ENCODE measurements at regions not wholly inside any gene's neighbourhood (a gene's known extent, or its start where the extent isn't known, plus 50 kb on each side); places are given as distances from the start of the nearest gene placed in this dataset.

DNA sequence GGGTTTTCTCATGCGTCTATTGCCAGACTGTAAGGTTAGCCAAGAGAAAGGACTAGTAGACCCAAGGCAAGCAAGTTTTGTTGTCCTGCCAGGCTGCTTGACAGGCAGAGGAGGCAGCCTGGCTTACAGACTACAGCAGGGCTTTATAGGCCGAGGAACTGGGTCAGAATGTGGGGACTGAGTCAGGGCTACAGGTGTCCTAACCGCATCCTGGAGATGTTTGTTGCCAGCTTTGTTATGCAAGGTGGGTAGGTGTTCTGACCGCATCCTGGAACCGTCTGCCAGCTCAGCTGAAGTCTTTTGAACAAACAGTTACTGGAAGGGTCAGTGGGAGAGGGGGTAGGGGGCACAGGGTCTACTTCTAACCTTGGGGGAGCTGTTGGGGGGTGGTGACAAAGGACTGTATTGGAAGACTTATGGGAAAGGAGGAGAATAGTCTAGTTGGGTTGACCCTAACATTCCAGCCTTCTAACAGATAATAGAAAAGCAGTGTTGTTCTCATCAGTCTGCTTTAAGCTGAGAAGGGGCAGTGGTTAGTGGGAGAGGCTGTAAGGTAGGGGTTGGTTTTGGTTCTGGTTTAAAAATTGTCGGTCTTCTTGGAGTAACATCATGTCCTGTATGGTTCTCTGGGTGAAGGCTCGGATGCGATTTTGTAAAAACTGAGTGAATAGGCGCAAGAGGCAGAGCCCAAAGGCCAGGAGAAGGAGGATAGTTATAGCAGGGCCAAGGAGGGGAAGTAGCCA is 913.8 kb upstream of the SLITRK5 start:
- DNase-seq = no peak

GRCh38 chr13:86758116-86758515 is 913.1 kb upstream of the SLITRK5 start:
- no peak for DNase-seq

DNA sequence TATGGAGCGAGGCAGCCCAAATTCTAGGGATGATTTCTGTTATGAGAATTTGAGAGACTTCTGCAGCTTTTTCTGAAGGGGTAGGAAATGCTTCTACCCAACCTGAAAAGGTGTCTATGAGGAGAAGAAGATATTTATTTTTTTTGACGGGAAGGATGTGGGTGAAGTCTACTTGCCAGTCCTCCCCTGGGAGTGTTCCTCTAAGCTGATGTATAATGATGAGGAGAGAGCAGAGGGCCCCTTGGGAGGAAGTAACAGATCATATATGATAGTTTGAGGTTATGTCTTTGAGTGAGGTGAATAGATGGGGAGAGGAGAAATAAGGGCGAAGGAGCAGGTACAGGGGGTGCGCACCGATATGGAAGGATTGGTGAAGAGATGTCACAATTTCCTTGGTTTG is 910.6 kb upstream of the SLITRK5 start:
- no peak for DNase-seq

GRCh38 chr13:86765462-86765861 is 905.7 kb upstream of the SLITRK5 start:
- DNase-seq = no peak

DNA sequence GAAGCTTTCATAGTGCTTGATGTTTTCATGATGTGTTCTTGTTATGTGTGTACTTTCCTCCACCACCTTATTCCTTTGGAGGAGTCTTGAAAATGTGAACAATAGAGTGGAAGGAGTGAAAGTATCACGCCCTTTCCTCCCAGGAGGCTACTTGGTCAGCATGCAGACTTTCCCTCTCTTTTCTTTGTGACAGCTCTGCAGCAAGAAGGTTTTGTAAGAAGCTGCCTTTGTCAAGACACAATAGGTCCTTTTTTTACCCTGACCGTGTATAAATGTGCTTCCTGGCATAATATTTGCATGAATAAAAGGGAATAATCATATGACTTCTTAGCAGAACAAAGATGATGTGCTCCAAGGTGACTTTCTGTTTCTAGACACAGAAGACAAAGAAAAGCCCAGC is 882.6 kb upstream of the SLITRK5 start:
- DNase-seq = no peak

- DNase-seq = no peak
Observed at GRCh38 chr13:86792153-86792651, 879.0 kb upstream of the SLITRK5 start.

- no peak for DNase-seq
Observed at GRCh38 chr13:86795858-86796257, 875.3 kb upstream of the SLITRK5 start.

DNA sequence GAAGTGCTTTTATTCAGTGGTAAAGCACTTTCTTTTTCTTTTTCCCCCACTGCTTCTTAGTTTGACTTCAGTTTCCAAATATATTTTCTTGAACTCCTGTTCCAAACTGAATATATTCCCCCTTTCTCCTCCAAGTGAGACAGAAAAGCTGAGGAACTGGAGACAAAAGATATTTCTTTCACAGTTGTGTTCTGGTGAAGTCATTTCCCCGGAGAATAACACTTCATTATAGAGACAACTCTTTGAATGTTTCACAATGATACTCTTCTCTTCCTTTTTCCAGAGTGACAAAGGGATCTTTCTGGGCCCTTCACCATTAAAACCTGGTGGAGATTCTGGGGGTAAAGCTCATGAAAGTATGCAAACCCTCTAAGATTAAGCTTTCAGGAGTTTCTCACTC is 860.8 kb upstream of the SLITRK5 start:
- no peak for DNase-seq

- peak; percentile 61 for DNase-seq
Observed at GRCh38 chr13:86813198-86813597, 858.0 kb upstream of the SLITRK5 start.

- DNase-seq = no peak
Observed at GRCh38 chr13:86825410-86825809, 845.8 kb upstream of the SLITRK5 start.

- DNase-seq = no peak
Observed at GRCh38 chr13:86826232-86826631, 844.9 kb upstream of the SLITRK5 start.

GRCh38 chr13:86830046-86830445 is 841.1 kb upstream of the SLITRK5 start:
- no peak for DNase-seq

- DNase-seq = no peak
Observed at GRCh38 chr13:86831084-86831483, 840.1 kb upstream of the SLITRK5 start.

DNA sequence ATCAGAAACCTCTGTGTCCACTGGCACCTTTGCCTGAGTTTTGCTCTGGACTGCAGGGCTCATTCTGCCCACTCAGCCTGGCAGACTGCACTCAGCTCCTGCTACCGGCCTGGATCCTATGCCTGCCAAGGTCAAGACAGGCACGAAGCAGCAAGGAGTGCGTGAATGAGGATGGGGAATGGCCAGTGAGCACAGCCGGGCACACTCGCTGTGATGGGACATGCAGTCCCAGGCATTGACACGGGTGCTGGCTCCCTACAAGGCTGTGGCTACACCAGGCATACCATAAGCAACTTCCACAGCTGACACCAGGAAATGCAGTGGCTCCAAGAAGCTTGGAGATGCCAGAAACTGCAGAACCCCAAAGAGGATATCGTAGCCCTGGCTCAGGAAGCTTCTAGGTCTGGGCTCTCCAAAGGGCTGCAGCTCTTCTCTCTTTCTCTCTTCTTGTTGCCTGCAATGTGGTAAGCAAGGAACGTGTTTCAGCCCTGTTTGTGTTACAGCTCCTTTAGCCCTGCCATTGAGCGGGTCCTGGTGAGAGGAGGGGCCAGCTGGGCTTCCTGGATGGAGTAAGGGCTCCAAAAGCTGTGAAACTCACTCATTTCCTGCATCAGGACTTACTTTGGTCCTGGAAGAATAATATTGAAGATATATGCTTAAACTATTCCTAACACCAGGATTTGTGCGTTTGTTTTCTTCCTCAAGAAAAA is 832.6 kb upstream of the SLITRK5 start:
- DNase-seq = no peak

DNA sequence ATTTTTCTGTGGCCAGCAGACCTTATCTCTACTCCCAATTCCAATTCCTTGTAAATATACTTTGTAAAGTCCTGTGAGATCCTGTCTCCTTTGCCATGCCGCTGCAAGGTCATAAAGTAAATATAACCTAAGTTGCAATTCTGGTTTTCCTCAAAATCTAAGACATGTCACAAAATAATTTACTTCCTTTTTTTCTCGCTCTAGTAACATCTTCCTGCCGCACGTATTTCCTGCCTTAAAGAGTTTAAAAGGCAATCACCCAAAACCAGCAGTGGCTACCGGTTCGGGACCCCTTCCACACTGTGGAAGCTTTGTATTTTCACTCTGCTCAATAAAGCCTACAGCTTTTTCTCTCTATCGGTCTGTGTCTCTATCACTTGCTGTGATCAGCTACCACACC is 832.0 kb upstream of the SLITRK5 start:
- DNase-seq = no peak

- no peak for DNase-seq
Observed at GRCh38 chr13:86840250-86841191, 830.6 kb upstream of the SLITRK5 start.

DNA sequence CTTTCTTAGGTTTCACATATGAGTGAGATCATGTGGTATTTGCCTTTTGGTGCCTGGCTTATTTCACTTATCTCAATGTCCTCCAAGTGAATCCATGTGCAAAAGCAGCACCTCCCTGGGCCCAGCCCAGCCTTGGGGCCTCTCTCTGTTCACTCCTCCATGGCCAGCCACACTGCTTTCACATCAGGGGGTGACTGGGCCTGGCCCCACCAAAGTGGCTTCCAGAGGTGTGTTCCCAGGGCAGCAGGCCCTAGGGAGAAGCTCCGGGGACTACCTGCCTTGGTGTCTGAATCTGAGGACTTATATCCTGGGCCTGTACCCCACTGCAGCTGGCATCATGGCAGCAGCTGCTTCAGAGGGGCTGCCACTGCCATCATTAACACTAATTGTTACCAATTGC is 829.9 kb upstream of the SLITRK5 start:
- no peak for DNase-seq

DNA sequence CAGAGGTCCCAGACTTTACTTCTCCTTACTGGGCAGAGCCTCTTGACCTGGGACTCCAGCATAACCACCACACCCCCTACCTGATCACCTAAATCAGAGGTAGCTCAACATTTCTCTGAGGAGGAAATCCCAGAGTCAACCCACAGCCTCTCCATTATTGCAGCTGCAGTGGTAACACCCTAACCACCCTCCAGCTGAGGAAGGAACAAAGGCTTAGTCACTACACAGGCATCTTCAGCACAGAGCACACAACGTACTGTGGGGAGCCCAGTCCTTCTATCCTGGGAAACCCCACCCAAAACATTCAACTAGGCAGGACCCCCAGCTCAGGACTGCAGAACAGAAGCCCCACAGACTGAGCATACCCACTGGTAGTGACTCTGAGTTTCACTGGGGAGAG is 824.7 kb upstream of the SLITRK5 start:
- no peak for DNase-seq

- no peak for DNase-seq
Observed at GRCh38 chr13:86848716-86849115, 822.5 kb upstream of the SLITRK5 start.

DNA sequence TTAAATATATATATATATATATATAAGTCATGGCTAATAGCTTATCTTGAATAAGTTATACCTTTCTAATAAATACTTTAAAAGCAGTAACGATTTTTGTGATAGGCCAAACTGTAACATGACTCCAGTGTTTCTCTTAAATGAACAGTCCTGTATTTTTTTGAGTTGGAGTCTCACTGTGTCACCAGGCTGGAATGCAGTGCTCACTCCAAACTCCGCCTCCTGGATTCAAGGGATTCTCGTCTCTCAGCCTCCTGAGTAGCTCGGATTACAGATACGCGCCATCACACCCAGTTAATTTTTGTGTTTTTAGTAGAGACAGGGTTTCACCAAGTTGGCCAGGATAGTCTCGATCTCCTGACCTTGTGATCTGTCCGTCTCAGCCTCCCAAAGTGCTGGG is 814.2 kb upstream of the SLITRK5 start:
- DNase-seq = no peak

DNA sequence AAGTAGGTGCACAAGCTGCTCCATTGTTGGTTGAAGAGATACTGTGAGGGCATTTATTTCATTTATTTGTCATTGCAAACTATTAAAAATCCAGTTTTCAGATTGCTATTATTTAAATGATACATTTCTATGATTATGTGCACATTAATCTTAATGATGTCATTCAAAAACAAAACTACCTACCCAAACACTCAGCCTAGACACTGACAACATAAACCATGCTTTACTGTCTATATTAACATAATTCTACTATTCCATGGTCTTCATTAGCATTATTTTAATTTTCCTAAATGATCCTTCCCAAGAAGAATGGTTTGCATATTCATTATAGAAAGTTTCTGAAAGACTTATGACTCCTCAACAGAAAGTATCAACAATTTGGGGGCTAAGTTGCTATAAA is 813.0 kb upstream of the SLITRK5 start:
- DNase-seq = no peak

GRCh38 chr13:86862137-86862536 is 809.0 kb upstream of the SLITRK5 start:
- no peak for DNase-seq

GRCh38 chr13:86864376-86864775 is 806.8 kb upstream of the SLITRK5 start:
- no peak for DNase-seq

Data from NCI-H2171 treated with DMSO at 0.1 percent for 48 hours (cell line).